SK-N-MC (cell line): ENCODE measurements at regions not wholly inside any gene's neighbourhood (a gene's known extent, or its start where the extent isn't known, plus 50 kb on each side); places are given as distances from the start of the nearest gene placed in this dataset.

Experiments used
- EZH2 ChIP-seq: fragments of 200-600 bp; sonication (generic); IDR thresholded peaks from one replicate; pipeline ENCODE4 v1.6.1; 2017; ENCODE audit warnings: antibody characterized with exemption
- POLR2AphosphoS5 ChIP-seq: IDR thresholded peaks from 2 replicates; pipeline ENCODE4 v1.6.1; 2012; ENCODE audit warnings: mild to moderate bottlenecking, low read depth, low read length, borderline replicate concordance

DNA sequence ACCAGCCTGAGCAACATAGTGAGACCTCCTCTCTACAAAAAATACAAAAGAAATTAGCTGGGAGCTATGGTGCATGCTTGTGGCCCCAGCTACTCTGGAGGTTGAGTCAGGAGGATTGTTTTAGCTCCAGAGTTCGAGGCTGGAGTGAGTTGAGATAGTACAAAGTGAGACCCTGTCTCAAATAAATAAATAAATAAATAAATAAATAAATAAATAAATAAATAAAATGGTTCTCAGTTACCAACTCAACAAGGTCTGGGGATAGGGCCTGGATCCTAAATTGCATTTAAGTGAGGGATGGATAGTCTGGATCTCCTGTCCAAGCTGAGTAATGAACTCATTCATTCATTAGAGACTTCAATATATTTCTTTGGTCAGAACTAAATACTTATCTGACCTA lies 115.7 kb upstream of the IL1RAPL2 start:
- no peak for TF ChIP-seq EZH2
- TF ChIP-seq POLR2AphosphoS5: no peak
